Natural killer cell treated with Interleukin-12 subunit alpha and Interleukin-12 subunit beta and Interleukin-15 and Interleukin-18, amount 100 ng/mL, for 72 hours (primary cell): ENCODE measurements at regions not wholly inside any gene's neighbourhood (a gene's known extent, or its start where the extent isn't known, plus 50 kb on each side); places are given as distances from the start of the nearest gene placed in this dataset.
"Not testable (repeated sequence)": the region's sequence is repeated elsewhere in the genome, so short reads cannot be mapped to it uniquely, and the experiment has no call there.

Experiments used
- ATAC-seq, 2 donors: fragments of 150-1000 bp; cut with Tn5 transposase in 1 of 2; sonication (Bioruptor Pico), chemical (Tn5 transposase) in 1 of 2; 2 replicates each; pipeline ENCODE4 v1.10.0; 2021
- DNase-seq: peaks from one replicate; pipeline ENCODE4 v3.0.0; 2022; ENCODE audit warnings: low spot score
- H3K27ac Mint-ChIP-seq, 2 donors: 1 replicate in 1 of 2; 2 replicates in 1 of 2; pipeline ENCODE4 v1.8.0; 2022; ENCODE audit warnings: mixed read lengths in 2 of 2, mild to moderate bottlenecking in 1 of 2, moderate library complexity in 1 of 2
- H3K27me3 Mint-ChIP-seq, 2 donors: 1 replicate in 1 of 2; 2 replicates in 1 of 2; pipeline ENCODE4 v1.8.0; 2022; ENCODE audit warnings: mixed read lengths in 2 of 2
- H3K36me3 Mint-ChIP-seq: one replicate; pipeline ENCODE4 v1.8.0; 2022; ENCODE audit warnings: mixed read lengths
- H3K4me1 Mint-ChIP-seq, 2 donors: 1 replicate in 1 of 2; 2 replicates in 1 of 2; pipeline ENCODE4 v1.8.0; 2022; ENCODE audit warnings: low read depth in 2 of 2, mixed read lengths in 2 of 2, mild to moderate bottlenecking in 1 of 2
- H3K4me3 Mint-ChIP-seq: one replicate; pipeline ENCODE4 v1.8.0; 2022; ENCODE audit warnings: mixed read lengths
- H3K9me3 Mint-ChIP-seq: 2 replicates; pipeline ENCODE4 v1.8.0; 2022; ENCODE audit warnings: mixed read lengths

DNA sequence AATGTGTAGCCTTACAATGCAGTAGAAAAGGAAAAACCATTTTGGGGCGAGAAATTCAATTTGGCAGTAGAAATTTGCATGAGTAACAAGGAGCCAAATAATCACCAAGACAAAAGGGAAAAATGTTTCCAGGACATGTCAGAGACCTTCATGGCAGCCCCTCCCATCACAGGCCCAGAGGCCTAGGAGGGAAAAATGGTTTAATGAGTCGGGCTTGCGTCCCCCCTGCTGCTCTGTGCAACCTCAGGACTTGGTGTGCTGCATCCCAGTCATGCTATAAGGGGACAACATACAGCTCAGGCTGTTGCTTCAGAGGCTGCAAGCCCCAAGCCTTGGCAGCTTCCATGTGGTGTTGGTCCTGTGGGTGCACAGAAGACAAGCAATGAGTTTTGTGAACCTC lies 626.4 kb downstream of the TLE1 start:
- H3K4me1 Mint-ChIP-seq, H3K27me3 Mint-ChIP-seq, ATAC-seq, H3K36me3 Mint-ChIP-seq, H3K4me3 Mint-ChIP-seq, DNase-seq, H3K27ac Mint-ChIP-seq: not testable (repeated sequence)
- H3K9me3 Mint-ChIP-seq: peaks cover 14% of the 10 kb centered on the region

GRCh38 chr9:81058782-81059181 lies 630.6 kb downstream of the TLE1 start:
- H3K4me1 Mint-ChIP-seq: no peaks in the 10 kb centered on the region
- no peak for DNase-seq
- peaks cover 5% of the 10 kb centered on the region for H3K36me3 Mint-ChIP-seq
- no peak overlapping the region for H3K4me3 Mint-ChIP-seq
- H3K9me3 Mint-ChIP-seq: peaks cover 13% of the 10 kb centered on the region
- no peak overlapping the region for H3K27ac Mint-ChIP-seq
- no peak for ATAC-seq
- H3K27me3 Mint-ChIP-seq: no peaks in the 10 kb centered on the region

- Mint-ChIP-seq H3K9me3 (peaks cover 3% of the 10 kb centered on the region), H3K27me3 (no peaks in the 10 kb centered on the region), H3K36me3 (no peaks in the 10 kb centered on the region), H3K4me3 (no peak overlapping the region), H3K27ac (no peak overlapping the region), H3K4me1 (no peaks in the 10 kb centered on the region)
- DNase-seq (no peak), ATAC-seq (no peak)
These were observed 635.9 kb downstream of the TLE1 start for GRCh38 chr9:81053298-81054025.

DNA sequence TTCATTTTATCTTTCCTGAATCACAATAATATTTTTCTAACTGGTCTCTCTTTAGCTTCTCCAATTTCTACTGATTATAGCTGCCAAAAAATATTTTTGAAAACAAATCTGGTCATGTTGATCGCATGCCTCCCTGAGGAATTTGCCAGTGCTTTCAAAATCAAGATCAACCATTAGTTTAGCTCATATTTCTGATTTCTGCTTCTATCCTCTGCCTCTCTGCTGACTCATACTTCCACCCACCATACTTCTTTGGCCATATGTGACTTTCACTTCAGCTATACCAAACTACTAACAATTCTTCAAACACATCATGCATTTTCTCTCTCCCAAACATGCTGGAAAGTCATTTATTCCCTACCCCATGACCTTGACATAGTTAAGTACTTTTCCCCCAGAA lies 636.5 kb downstream of the TLE1 start:
- DNase-seq: no peak
- peaks cover 3% of the 10 kb centered on the region for H3K9me3 Mint-ChIP-seq
- no peak overlapping the region for H3K27ac Mint-ChIP-seq
- H3K4me1 Mint-ChIP-seq: no peaks in the 10 kb centered on the region
- no peak for ATAC-seq
- no peaks in the 10 kb centered on the region for H3K36me3 Mint-ChIP-seq
- no peak overlapping the region for H3K4me3 Mint-ChIP-seq
- no peaks in the 10 kb centered on the region for H3K27me3 Mint-ChIP-seq

- H3K4me3 Mint-ChIP-seq: no peak overlapping the region
- no peak overlapping the region for H3K27ac Mint-ChIP-seq
- no peaks in the 10 kb centered on the region for H3K4me1 Mint-ChIP-seq
- no peaks in the 10 kb centered on the region for H3K9me3 Mint-ChIP-seq
- DNase-seq: no peak
- no peaks in the 10 kb centered on the region for H3K27me3 Mint-ChIP-seq
- no peak for ATAC-seq
- no peaks in the 10 kb centered on the region for H3K36me3 Mint-ChIP-seq
These were observed 642.1 kb downstream of the TLE1 start for GRCh38 chr9:81047280-81047679.

GRCh38 chr9:81045658-81046057 lies 643.7 kb downstream of the TLE1 start:
- Mint-ChIP-seq H3K27ac (no peak overlapping the region), H3K9me3 (no peaks in the 10 kb centered on the region), H3K27me3 (no peaks in the 10 kb centered on the region), H3K4me3 (no peak overlapping the region), H3K36me3 (no peaks in the 10 kb centered on the region), H3K4me1 (no peaks in the 10 kb centered on the region)
- DNase-seq (no peak), ATAC-seq (no peak)

GRCh38 chr9:81037889-81038288 lies 651.5 kb downstream of the TLE1 start:
- no peak overlapping the region for H3K4me3 Mint-ChIP-seq
- peaks cover 17% of the 10 kb centered on the region for H3K9me3 Mint-ChIP-seq
- no peaks in the 10 kb centered on the region for H3K4me1 Mint-ChIP-seq
- no peak overlapping the region for H3K27ac Mint-ChIP-seq
- DNase-seq (no peak), ATAC-seq (no peak)
- no peaks in the 10 kb centered on the region for H3K36me3 Mint-ChIP-seq
- H3K27me3 Mint-ChIP-seq: no peaks in the 10 kb centered on the region

DNA sequence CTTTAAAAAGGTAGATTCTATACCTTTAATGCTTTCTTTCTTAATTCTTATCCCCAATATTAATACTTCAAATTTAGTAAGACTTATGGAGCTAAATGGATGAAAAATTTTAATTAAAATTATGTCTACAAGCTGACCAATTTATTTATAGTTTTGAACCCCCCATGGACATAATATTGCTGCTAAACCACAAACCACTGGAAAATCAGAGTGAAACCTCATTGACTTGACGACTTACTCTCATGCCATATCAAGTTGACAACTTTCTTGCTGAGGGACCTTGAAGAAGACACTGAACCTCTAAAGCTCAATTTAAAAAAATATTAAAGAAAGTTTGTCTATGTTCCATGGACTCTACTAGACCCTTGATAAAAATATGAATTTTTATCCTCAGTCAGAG lies 653.7 kb downstream of the TLE1 start:
- Mint-ChIP-seq H3K4me1 (no peaks in the 10 kb centered on the region), H3K27ac (no peak overlapping the region), H3K27me3 (no peaks in the 10 kb centered on the region), H3K9me3 (peaks cover 20% of the 10 kb centered on the region), H3K36me3 (no peaks in the 10 kb centered on the region), H3K4me3 (no peak overlapping the region)
- no peak for ATAC-seq
- DNase-seq: no peak

DNA sequence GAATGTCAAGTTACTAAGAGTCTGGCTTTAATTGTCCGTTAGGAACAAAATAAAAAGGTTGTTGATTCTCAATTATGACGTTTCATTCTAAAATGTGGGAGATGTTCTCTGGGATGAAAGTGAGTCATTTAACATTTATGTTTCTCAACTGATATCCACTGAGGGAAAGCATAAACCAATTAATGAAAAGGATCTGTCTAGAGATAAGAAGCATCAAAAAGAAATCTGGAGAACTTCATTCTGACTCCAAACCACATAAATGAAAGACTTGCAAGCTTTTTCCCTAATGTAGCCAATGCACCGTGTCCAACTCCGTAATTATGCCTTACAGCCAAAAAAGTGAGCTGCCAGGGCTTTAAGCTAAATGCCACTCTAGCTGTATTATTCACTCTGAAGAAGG lies 654.2 kb downstream of the TLE1 start:
- Mint-ChIP-seq H3K4me3 (no peak overlapping the region), H3K9me3 (peaks cover 20% of the 10 kb centered on the region), H3K27ac (no peak overlapping the region), H3K4me1 (no peaks in the 10 kb centered on the region), H3K27me3 (no peaks in the 10 kb centered on the region), H3K36me3 (no peaks in the 10 kb centered on the region)
- ATAC-seq: no peak
- no peak for DNase-seq

GRCh38 chr9:81032831-81033230 lies 656.5 kb downstream of the TLE1 start:
- no peak overlapping the region for H3K4me3 Mint-ChIP-seq
- ATAC-seq (no peak), DNase-seq (no peak)
- peaks cover 7% of the 10 kb centered on the region for H3K9me3 Mint-ChIP-seq
- no peaks in the 10 kb centered on the region for H3K4me1 Mint-ChIP-seq
- H3K27me3 Mint-ChIP-seq: no peaks in the 10 kb centered on the region
- no peaks in the 10 kb centered on the region for H3K36me3 Mint-ChIP-seq
- no peak overlapping the region for H3K27ac Mint-ChIP-seq

DNA sequence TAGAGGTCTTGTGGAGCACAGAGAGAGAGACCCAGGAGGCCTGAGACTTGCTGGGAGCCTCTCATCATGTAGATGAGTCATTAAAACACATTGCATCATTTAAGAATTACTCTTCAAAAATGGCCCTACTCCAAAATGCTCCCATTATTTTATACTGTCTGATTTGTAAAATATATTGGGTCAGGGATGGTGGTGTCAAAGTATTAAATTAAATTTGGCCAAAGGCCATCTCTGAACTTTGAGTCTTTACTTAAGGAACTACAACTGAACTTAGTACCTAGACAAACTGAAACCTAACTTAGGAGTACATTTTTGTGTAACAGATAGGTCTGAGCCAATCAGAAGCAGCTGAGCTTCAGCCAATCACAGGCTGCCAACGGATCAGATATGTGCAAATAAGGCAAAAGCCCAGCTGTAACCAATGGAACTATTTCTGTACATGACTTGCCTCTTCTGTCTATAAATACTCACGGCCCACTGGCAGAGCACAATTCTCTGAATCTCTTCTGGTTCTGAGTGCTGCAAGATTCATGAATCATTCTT lies 657.2 kb downstream of the TLE1 start:
- ATAC-seq: no peak
- Mint-ChIP-seq H3K4me1 (no peaks in the 10 kb centered on the region), H3K4me3 (no peak overlapping the region), H3K36me3 (no peaks in the 10 kb centered on the region), H3K27me3 (no peaks in the 10 kb centered on the region), H3K9me3 (peaks cover 6% of the 10 kb centered on the region), H3K27ac (no peak overlapping the region)
- DNase-seq: no peak

- no peak for DNase-seq
- Mint-ChIP-seq H3K27me3 (no peaks in the 10 kb centered on the region), H3K4me3 (no peak overlapping the region), H3K27ac (no peak overlapping the region), H3K4me1 (no peaks in the 10 kb centered on the region), H3K9me3 (peaks cover 3% of the 10 kb centered on the region), H3K36me3 (no peaks in the 10 kb centered on the region)
- ATAC-seq: no peak
These were observed 657.8 kb downstream of the TLE1 start for GRCh38 chr9:81031422-81032029.

DNA sequence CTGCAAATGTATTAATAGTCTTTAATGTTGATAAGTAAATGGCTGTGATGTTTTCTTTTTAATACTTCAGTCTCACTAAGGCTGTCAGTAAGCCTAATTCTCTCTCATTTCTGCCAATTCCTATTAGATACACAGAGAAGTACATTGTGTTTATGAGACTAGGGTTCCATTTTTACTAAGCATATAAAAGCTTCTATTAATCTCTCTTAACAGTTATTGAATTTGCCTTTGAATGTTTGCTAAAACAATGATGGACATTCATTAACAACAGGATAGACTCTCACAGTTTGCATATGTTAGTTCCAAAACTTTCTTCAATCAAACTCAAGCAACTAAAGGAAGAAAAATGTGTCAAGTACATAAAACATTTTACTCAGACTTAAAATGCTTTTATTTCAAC lies 659.3 kb downstream of the TLE1 start:
- no peak overlapping the region for H3K4me3 Mint-ChIP-seq

DNA sequence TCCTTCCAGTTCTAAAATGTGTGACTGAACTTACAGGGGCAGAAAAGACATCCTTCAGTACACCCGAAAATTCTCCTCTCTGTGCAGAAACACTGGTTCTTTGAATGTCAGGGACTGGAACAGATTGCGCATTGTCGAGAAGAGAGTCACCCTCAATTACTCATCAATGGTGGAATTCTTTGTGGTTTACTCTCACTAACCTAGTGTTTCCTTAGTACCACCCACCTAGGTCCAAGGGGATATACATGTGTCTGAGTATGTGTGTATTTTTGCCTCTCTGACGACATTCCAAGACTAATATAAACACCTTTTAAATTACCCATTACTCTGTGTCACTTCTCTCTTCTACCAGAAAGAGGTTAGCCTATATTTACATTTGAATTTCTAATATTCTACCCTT lies 660.8 kb downstream of the TLE1 start:
- H3K9me3 Mint-ChIP-seq: peaks cover 3% of the 10 kb centered on the region
- H3K4me1 Mint-ChIP-seq: no peaks in the 10 kb centered on the region
- DNase-seq (no peak), ATAC-seq (no peak)
- H3K27ac Mint-ChIP-seq: no peak overlapping the region
- H3K36me3 Mint-ChIP-seq: no peaks in the 10 kb centered on the region
- no peak overlapping the region for H3K4me3 Mint-ChIP-seq
- H3K27me3 Mint-ChIP-seq: no peaks in the 10 kb centered on the region

More for the DNA sequence above, 659.3 kb downstream of the TLE1 start:
- no peak for DNase-seq
- no peaks in the 10 kb centered on the region for H3K36me3 Mint-ChIP-seq
- H3K27me3 Mint-ChIP-seq: no peaks in the 10 kb centered on the region
- no peaks in the 10 kb centered on the region for H3K4me1 Mint-ChIP-seq
- H3K27ac Mint-ChIP-seq: no peak overlapping the region
- H3K9me3 Mint-ChIP-seq: peaks cover 3% of the 10 kb centered on the region
- ATAC-seq: no peak
